CD4-positive, alpha-beta T cell (primary cell): ENCODE measurements at regions not wholly inside any gene's neighbourhood (a gene's known extent, or its start where the extent isn't known, plus 50 kb on each side); places are given as distances from the start of the nearest gene placed in this dataset.

Source experiments
- ATAC-seq: fragments of 200-7000 bp; cut with Tn5 transposase; one replicate; pipeline ENCODE4 v1.10.0; 2022; ENCODE audit warnings: mild to moderate bottlenecking; ENCODE audit not compliant: poor library complexity
- CTCF ChIA-PET: fragments of 350-600 bp; sonication (Branson Sonifier 250); formaldehyde crosslinking; loops from one replicate; lab custom pipeline; 2021; ENCODE audit warnings: antibody characterized with exemption, inconsistent platforms; lab: Charles Lee
- POLR2A ChIA-PET: fragments of 350-600 bp; sonication (Branson Sonifier 250); formaldehyde crosslinking; loops from one replicate; lab custom pipeline; 2021; ENCODE audit warnings: antibody characterized with exemption, inconsistent platforms; lab: Charles Lee
- DNase-seq, 14 experiments: peaks; one replicate each; pipeline ENCODE4 v3.0.0-alpha.2; 2013 to 2020; ENCODE audit warnings: mixed read lengths in 2 of 14
- H3K27ac ChIP-seq, 2 donors: one replicate each; pipeline versions ENCODE4 v1.5.1 to v1.7.0; 2013; ENCODE audit warnings: low read length in 2 of 2, low read depth in 1 of 2, mild to moderate bottlenecking in 1 of 2
- H3K27me3 ChIP-seq, 2 experiments: 1 replicate in 1 of 2; 2 replicates in 1 of 2; pipeline versions ENCODE4 v1.6.1 to v1.7.0; 2013; ENCODE audit warnings: low read length in 2 of 2, control low read depth in 1 of 2, mild to moderate bottlenecking in 1 of 2, moderate library complexity in 1 of 2; ENCODE audit not compliant: insufficient read depth in 2 of 2, control insufficient read depth in 1 of 2
- H3K36me3 ChIP-seq: one replicate; pipeline ENCODE4 v1.6.1; 2013; ENCODE audit warnings: low read length, control low read depth; ENCODE audit not compliant: insufficient read depth
- H3K4me1 ChIP-seq: one replicate; pipeline ENCODE4 v1.6.1; 2013; ENCODE audit warnings: low read length, control low read depth; ENCODE audit not compliant: insufficient read depth
- H3K4me3 ChIP-seq: one replicate; pipeline ENCODE4 v1.5.1; 2013; ENCODE audit warnings: mild to moderate bottlenecking, low read length, moderate library complexity
- H3K9me3 ChIP-seq, 2 experiments: 1 replicate in 1 of 2; 2 replicates in 1 of 2; pipeline versions ENCODE4 v1.6.1 to v1.7.0; 2013; ENCODE audit warnings: low read length in 2 of 2, mild to moderate bottlenecking in 2 of 2, control low read depth in 1 of 2, moderate library complexity in 1 of 2; ENCODE audit not compliant: control insufficient read depth in 1 of 2, insufficient read depth in 1 of 2
- H3K27ac Mint-ChIP-seq: one replicate; pipeline ENCODE4 v1.8.0; 2020; ENCODE audit warnings: mixed read lengths
- H3K27me3 Mint-ChIP-seq: one replicate; pipeline ENCODE4 v1.8.0; 2021; ENCODE audit warnings: mixed read lengths
- H3K36me3 Mint-ChIP-seq: one replicate; pipeline ENCODE4 v1.8.0; 2021; ENCODE audit warnings: low read depth, mixed read lengths
- H3K4me1 Mint-ChIP-seq: one replicate; pipeline ENCODE4 v1.8.0; 2021; ENCODE audit warnings: low read depth, mixed read lengths
- H3K4me3 Mint-ChIP-seq: one replicate; pipeline ENCODE4 v1.8.0; 2020; ENCODE audit warnings: mild to moderate bottlenecking, mixed read lengths
- H3K9me3 Mint-ChIP-seq: one replicate; pipeline ENCODE4 v1.8.0; 2020; ENCODE audit warnings: mixed read lengths
- intact Hi-C, 2 experiments: fragments of 100-400 bp; cut with DNase I in 1 of 2; cut with micrococcal nuclease in 1 of 2; formaldehyde crosslinking; loops; one replicate each; pipeline versions ENCODE4 v1.15.1 to v1.9.0; 2023 to 2025; cut with DNase I, micrococcal nuclease
- TF ChIP-seq, protein P1 (sequence below): fragments of 200-600 bp; IDR thresholded peaks from one replicate; pipeline ENCODE4 v1.8.0; 2022; ENCODE audit warnings: antibody characterized with exemption, mild to moderate bottlenecking

GRCh38 chr5:74099538-74100267 is 473.7 kb downstream of the ARHGEF28 start:
- Mint-ChIP-seq H3K4me3 (no peak overlapping the region), H3K9me3 (no peaks in the 10 kb centered on the region), H3K4me1 (no peaks in the 10 kb centered on the region), H3K36me3 (no peaks in the 10 kb centered on the region), H3K27ac (no peak overlapping the region), H3K27me3 (no peaks in the 10 kb centered on the region)
- intact Hi-C loops = no loop called here
- Histone ChIP-seq H3K4me1 (no peaks in the 10 kb centered on the region), H3K36me3 (no peaks in the 10 kb centered on the region), H3K27me3 (no peaks in the 10 kb centered on the region), H3K9me3 (peaks cover 0 to 4% of the 10 kb centered on the region in 2 experiments), H3K4me3 (no peak overlapping the region), H3K27ac (no peak overlapping the region)
- ATAC-seq (no peak), DNase-seq (no peak)
- TF ChIP-seq, protein P1, sequence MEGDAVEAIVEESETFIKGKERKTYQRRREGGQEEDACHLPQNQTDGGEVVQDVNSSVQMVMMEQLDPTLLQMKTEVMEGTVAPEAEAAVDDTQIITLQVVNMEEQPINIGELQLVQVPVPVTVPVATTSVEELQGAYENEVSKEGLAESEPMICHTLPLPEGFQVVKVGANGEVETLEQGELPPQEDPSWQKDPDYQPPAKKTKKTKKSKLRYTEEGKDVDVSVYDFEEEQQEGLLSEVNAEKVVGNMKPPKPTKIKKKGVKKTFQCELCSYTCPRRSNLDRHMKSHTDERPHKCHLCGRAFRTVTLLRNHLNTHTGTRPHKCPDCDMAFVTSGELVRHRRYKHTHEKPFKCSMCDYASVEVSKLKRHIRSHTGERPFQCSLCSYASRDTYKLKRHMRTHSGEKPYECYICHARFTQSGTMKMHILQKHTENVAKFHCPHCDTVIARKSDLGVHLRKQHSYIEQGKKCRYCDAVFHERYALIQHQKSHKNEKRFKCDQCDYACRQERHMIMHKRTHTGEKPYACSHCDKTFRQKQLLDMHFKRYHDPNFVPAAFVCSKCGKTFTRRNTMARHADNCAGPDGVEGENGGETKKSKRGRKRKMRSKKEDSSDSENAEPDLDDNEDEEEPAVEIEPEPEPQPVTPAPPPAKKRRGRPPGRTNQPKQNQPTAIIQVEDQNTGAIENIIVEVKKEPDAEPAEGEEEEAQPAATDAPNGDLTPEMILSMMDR = no peak
- CTCF ChIA-PET = no interaction called here
- POLR2A ChIA-PET = no interaction called here

DNA sequence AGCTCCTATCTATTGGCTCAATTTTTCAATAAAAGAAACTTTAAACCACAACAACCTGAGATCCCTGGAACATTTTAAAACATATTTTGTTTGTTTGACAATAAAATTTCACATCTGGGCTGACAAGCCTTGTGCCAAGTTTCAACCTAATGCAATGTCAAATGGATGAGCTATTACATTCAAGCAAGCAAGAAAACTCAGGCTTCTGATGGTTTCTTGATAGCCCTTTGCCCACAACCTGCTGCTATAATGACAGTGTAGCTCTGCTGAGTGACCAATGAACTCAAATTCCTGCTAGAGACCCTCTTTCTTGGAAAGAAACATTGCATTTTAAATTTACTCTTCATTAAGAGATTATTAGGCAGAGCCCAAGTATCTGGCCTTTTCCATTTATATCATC is 472.9 kb downstream of the ARHGEF28 start:
- H3K27ac Mint-ChIP-seq = no peak overlapping the region
- peaks cover 0 to 4% of the 10 kb centered on the region in 2 experiments for H3K9me3 ChIP-seq
- no peak overlapping the region for H3K4me3 Mint-ChIP-seq
- H3K27ac ChIP-seq = no peak overlapping the region
- no peak for DNase-seq
- no peaks in the 10 kb centered on the region for H3K36me3 Mint-ChIP-seq
- ChIA-PET POLR2A (no interaction called here), CTCF (no interaction called here)
- TF ChIP-seq, protein P1 = no peak
- H3K4me1 Mint-ChIP-seq = no peaks in the 10 kb centered on the region
- H3K4me3 ChIP-seq = no peak overlapping the region
- no peak for ATAC-seq
- intact Hi-C loops = no loop called here
- no peaks in the 10 kb centered on the region for H3K27me3 ChIP-seq
- no peaks in the 10 kb centered on the region for H3K27me3 Mint-ChIP-seq
- H3K4me1 ChIP-seq = no peaks in the 10 kb centered on the region
- no peaks in the 10 kb centered on the region for H3K9me3 Mint-ChIP-seq
- no peaks in the 10 kb centered on the region for H3K36me3 ChIP-seq

- Histone ChIP-seq H3K4me3 (no peak overlapping the region), H3K9me3 (peaks cover 0 to 4% of the 10 kb centered on the region in 2 experiments), H3K36me3 (no peaks in the 10 kb centered on the region), H3K4me1 (no peaks in the 10 kb centered on the region), H3K27ac (no peak overlapping the region), H3K27me3 (no peaks in the 10 kb centered on the region)
- POLR2A ChIA-PET = no interaction called here
- CTCF ChIA-PET = no interaction called here
- intact Hi-C loops = no loop called here
- H3K4me3 Mint-ChIP-seq = no peak overlapping the region
- H3K9me3 Mint-ChIP-seq = no peaks in the 10 kb centered on the region
- ATAC-seq (no peak), DNase-seq (no peak)
- H3K27ac Mint-ChIP-seq = no peak overlapping the region
- no peaks in the 10 kb centered on the region for H3K36me3 Mint-ChIP-seq
- TF ChIP-seq, protein P1 = no peak
- H3K27me3 Mint-ChIP-seq = no peaks in the 10 kb centered on the region
- no peaks in the 10 kb centered on the region for H3K4me1 Mint-ChIP-seq
Measured at GRCh38 chr5:74098456-74098855, 472.5 kb downstream of the ARHGEF28 start.
